Panc1 (cell line): ENCODE measurements at regions not wholly inside any gene's neighbourhood (a gene's known extent, or its start where the extent isn't known, plus 50 kb on each side); places are given as distances from the start of the nearest gene placed in this dataset.

Experiments used
- CTCF ChIP-seq: fragments of 450-650 bp; IDR thresholded peaks from 2 replicates; pipeline ENCODE4 v1.5.1; 2017; ENCODE audit warnings: mild to moderate bottlenecking
- REST ChIP-seq, 2 experiments: IDR thresholded peaks; 2 replicates each; pipeline ENCODE4 v1.6.1; 2011 to 2012; ENCODE audit warnings: low read depth in 2 of 2, control low read depth in 1 of 2, low read length in 1 of 2, mild to moderate bottlenecking in 1 of 2, moderate library complexity in 1 of 2; ENCODE audit not compliant: insufficient read depth in 1 of 2

GRCh38 chr7:19480383-19480782 is 228.5 kb downstream of the POLR1F start:
- no peak for TF ChIP-seq REST (IDR thresholded peaks at IDR 0.05; ENCODE audit: insufficient read depth in 1 of 2, low read depth in 2 of 2, low read length in 1 of 2)
- no peak for TF ChIP-seq CTCF
